ENCODE measurements at regions not wholly inside any gene's neighbourhood (a gene's known extent, or its start where the extent isn't known, plus 50 kb on each side); places are given as distances from the start of the nearest gene placed in this dataset.

- no peak for TF ChIP-seq POLR2A (IDR thresholded peaks at IDR 0.05)
- TF ChIP-seq, protein P1, sequence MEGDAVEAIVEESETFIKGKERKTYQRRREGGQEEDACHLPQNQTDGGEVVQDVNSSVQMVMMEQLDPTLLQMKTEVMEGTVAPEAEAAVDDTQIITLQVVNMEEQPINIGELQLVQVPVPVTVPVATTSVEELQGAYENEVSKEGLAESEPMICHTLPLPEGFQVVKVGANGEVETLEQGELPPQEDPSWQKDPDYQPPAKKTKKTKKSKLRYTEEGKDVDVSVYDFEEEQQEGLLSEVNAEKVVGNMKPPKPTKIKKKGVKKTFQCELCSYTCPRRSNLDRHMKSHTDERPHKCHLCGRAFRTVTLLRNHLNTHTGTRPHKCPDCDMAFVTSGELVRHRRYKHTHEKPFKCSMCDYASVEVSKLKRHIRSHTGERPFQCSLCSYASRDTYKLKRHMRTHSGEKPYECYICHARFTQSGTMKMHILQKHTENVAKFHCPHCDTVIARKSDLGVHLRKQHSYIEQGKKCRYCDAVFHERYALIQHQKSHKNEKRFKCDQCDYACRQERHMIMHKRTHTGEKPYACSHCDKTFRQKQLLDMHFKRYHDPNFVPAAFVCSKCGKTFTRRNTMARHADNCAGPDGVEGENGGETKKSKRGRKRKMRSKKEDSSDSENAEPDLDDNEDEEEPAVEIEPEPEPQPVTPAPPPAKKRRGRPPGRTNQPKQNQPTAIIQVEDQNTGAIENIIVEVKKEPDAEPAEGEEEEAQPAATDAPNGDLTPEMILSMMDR (IDR thresholded peaks at IDR 0.05): no peak
These were observed 1492.8 kb downstream of the UQCRFS1 start for GRCh38 chr19:27720155-27720554.
